ENCODE measurements at regions not wholly inside any gene's neighbourhood (a gene's known extent, or its start where the extent isn't known, plus 50 kb on each side); places are given as distances from the start of the nearest gene placed in this dataset.

DNA sequence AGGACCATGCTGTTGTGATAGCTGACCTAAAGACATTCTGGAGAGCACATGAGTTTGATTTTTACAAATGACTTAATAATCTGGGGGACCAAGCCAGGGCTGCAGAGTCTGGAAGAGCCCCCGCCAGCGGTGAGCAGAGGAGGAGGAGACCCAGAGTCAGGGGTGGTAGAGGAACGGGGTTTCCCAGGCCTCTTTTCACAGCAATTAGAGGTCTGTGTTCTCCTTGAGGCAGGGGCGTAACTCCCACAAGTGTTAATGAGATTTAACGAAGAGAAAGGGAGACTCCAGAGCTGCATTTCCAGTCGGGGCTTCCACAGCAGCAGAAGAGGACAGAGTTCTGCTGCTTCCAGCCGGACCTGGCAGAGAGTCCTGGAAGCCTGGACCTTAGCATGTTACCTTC is 137.9 kb upstream of the SLC24A2 start:
- no peak for TF ChIP-seq POLR2A (IDR thresholded peaks at IDR 0.05)
- TF ChIP-seq CTCF (IDR thresholded peaks at IDR 0.05): no peak
